HG03064 (cell line): ENCODE measurements at regions not wholly inside any gene's neighbourhood (a gene's known extent, or its start where the extent isn't known, plus 50 kb on each side); places are given as distances from the start of the nearest gene placed in this dataset.

Experiments used
- ATAC-seq: cut with Tn5 transposase; IDR thresholded peaks from one replicate; pipeline ENCODE4 v1.9.1; 2021; ENCODE audit warnings: low read depth; ENCODE audit not compliant: unreplicated experiment

- ATAC-seq: no peak
Measured at GRCh38 chr1:83773059-83773458, 225.9 kb downstream of the TTLL7 start.

- no peak for ATAC-seq
Measured at GRCh38 chr1:83770319-83770661, 228.6 kb downstream of the TTLL7 start.

- ATAC-seq: no peak
Measured at GRCh38 chr1:83769594-83770318, 229.2 kb downstream of the TTLL7 start.

GRCh38 chr1:83769072-83769471, 229.9 kb downstream of the TTLL7 start:
- no peak for ATAC-seq

- ATAC-seq: no peak
Measured at GRCh38 chr1:83766241-83766691, 232.7 kb downstream of the TTLL7 start.

- no peak for ATAC-seq
Measured at GRCh38 chr1:83765125-83765524, 233.8 kb downstream of the TTLL7 start.

- ATAC-seq: no peak
Measured at GRCh38 chr1:83764209-83764608, 234.7 kb downstream of the TTLL7 start.

GRCh38 chr1:83763361-83764095, 235.4 kb downstream of the TTLL7 start:
- no peak for ATAC-seq

GRCh38 chr1:83762416-83762815, 236.5 kb downstream of the TTLL7 start:
- no peak for ATAC-seq

GRCh38 chr1:83762039-83762365, 236.9 kb downstream of the TTLL7 start:
- ATAC-seq: no peak

- ATAC-seq: peak; percentile 98
Measured at GRCh38 chr1:83761167-83762038, 237.5 kb downstream of the TTLL7 start.

GRCh38 chr1:83760226-83761021, 238.5 kb downstream of the TTLL7 start:
- no peak for ATAC-seq

GRCh38 chr1:83756984-83757717, 241.8 kb downstream of the TTLL7 start:
- ATAC-seq: no peak

- no peak for ATAC-seq
Measured at GRCh38 chr1:83751602-83752001, 247.3 kb downstream of the TTLL7 start.

GRCh38 chr1:83750201-83750600, 248.7 kb downstream of the TTLL7 start:
- ATAC-seq: no peak

- ATAC-seq: no peak
Measured at GRCh38 chr1:83747853-83748482, 251.0 kb downstream of the TTLL7 start.

GRCh38 chr1:83746234-83746633, 252.7 kb downstream of the TTLL7 start:
- no peak for ATAC-seq

GRCh38 chr1:83742446-83742845, 256.5 kb downstream of the TTLL7 start:
- ATAC-seq: no peak

GRCh38 chr1:83741770-83742169, 257.2 kb downstream of the TTLL7 start:
- ATAC-seq: no peak
